H4 (cell line): ENCODE measurements at regions not wholly inside any gene's neighbourhood (a gene's known extent, or its start where the extent isn't known, plus 50 kb on each side); places are given as distances from the start of the nearest gene placed in this dataset.
A peak's percentile ranks its signal among the peaks of the same experiment; 100 is the strongest.

ENCODE experiments used
- DNase-seq: peaks from one replicate; pipeline ENCODE4 v3.0.0-alpha.2; 2015; ENCODE audit warnings: low spot score

GRCh38 chr4:34824515-34824914 is 1419.8 kb downstream of the ARAP2 start:
- DNase-seq = no peak

GRCh38 chr4:34826660-34827059 is 1417.7 kb downstream of the ARAP2 start:
- no peak for DNase-seq

GRCh38 chr4:34845926-34846325 is 1398.4 kb downstream of the ARAP2 start:
- no peak for DNase-seq

- DNase-seq = no peak
Measured at GRCh38 chr4:34850421-34850820, 1393.9 kb downstream of the ARAP2 start.

- peak; percentile 19 for DNase-seq
Measured at GRCh38 chr4:34850968-34851367, 1393.3 kb downstream of the ARAP2 start.

GRCh38 chr4:34851411-34851810 is 1392.9 kb downstream of the ARAP2 start:
- DNase-seq = no peak

GRCh38 chr4:34854451-34854850 is 1389.9 kb downstream of the ARAP2 start:
- no peak for DNase-seq

- peak; percentile 14 for DNase-seq
Measured at GRCh38 chr4:34861666-34862065, 1382.6 kb downstream of the ARAP2 start.

GRCh38 chr4:34878961-34879360 is 1365.4 kb downstream of the ARAP2 start:
- DNase-seq = no peak

GRCh38 chr4:34880246-34880645 is 1364.1 kb downstream of the ARAP2 start:
- DNase-seq = no peak

- DNase-seq = no peak
Measured at GRCh38 chr4:34891892-34892291, 1352.4 kb downstream of the ARAP2 start.

- DNase-seq = no peak
Measured at GRCh38 chr4:34893382-34893781, 1350.9 kb downstream of the ARAP2 start.

GRCh38 chr4:34920032-34920431 is 1324.3 kb downstream of the ARAP2 start:
- no peak for DNase-seq

- no peak for DNase-seq
Measured at GRCh38 chr4:34921391-34921790, 1322.9 kb downstream of the ARAP2 start.

GRCh38 chr4:34922325-34922724 is 1322.0 kb downstream of the ARAP2 start:
- DNase-seq = no peak

GRCh38 chr4:34932591-34932990 is 1311.7 kb downstream of the ARAP2 start:
- no peak for DNase-seq

GRCh38 chr4:34935739-34936138 is 1308.6 kb downstream of the ARAP2 start:
- DNase-seq = no peak

- no peak for DNase-seq
Measured at GRCh38 chr4:34939073-34939472, 1305.2 kb downstream of the ARAP2 start.

- DNase-seq = no peak
Measured at GRCh38 chr4:34943741-34944386, 1300.5 kb downstream of the ARAP2 start.

GRCh38 chr4:34950926-34951325 is 1293.4 kb downstream of the ARAP2 start:
- no peak for DNase-seq

- DNase-seq = peak; percentile 51
Measured at GRCh38 chr4:34953145-34953799, 1291.0 kb downstream of the ARAP2 start.

GRCh38 chr4:34964613-34965012 is 1279.7 kb downstream of the ARAP2 start:
- DNase-seq = no peak

GRCh38 chr4:34972189-34972588 is 1272.1 kb downstream of the ARAP2 start:
- peak; percentile 9 for DNase-seq
